Activated CD4-positive, alpha-beta T cell treated with anti-CD3 and anti-CD28 coated beads for 4 hours (primary cell): ENCODE measurements at regions not wholly inside any gene's neighbourhood (a gene's known extent, or its start where the extent isn't known, plus 50 kb on each side); places are given as distances from the start of the nearest gene placed in this dataset.

Experiments
- DNase-seq, 2 donors: peaks; one replicate each; pipeline ENCODE4 v3.0.0-alpha.2; 2020

- no peak for DNase-seq
Observed at GRCh38 chr1:234875328-234875952, 253.2 kb downstream of the TOMM20 start.

GRCh38 chr1:234874291-234875288 lies 254.0 kb downstream of the TOMM20 start:
- no peak for DNase-seq

- no peak for DNase-seq
Observed at GRCh38 chr1:234871710-234872271, 256.8 kb downstream of the TOMM20 start.

GRCh38 chr1:234871039-234871709 lies 257.5 kb downstream of the TOMM20 start:
- DNase-seq: no peak

- no peak for DNase-seq
Observed at GRCh38 chr1:234870020-234870981, 258.3 kb downstream of the TOMM20 start.

GRCh38 chr1:234869182-234870019 lies 259.2 kb downstream of the TOMM20 start:
- DNase-seq: no peak

GRCh38 chr1:234868296-234869147 lies 258.5 kb upstream of the IRF2BP2 start:
- no peak for DNase-seq

- no peak for DNase-seq
Observed at GRCh38 chr1:234866007-234866866, 256.3 kb upstream of the IRF2BP2 start.

GRCh38 chr1:234865171-234866006 lies 255.4 kb upstream of the IRF2BP2 start:
- DNase-seq: no peak

- no peak for DNase-seq
Observed at GRCh38 chr1:234864116-234864515, 254.1 kb upstream of the IRF2BP2 start.

- no peak for DNase-seq
Observed at GRCh38 chr1:234863551-234863971, 253.6 kb upstream of the IRF2BP2 start.

- DNase-seq: no peak
Observed at GRCh38 chr1:234862944-234863515, 253.1 kb upstream of the IRF2BP2 start.

GRCh38 chr1:234862360-234862943 lies 252.5 kb upstream of the IRF2BP2 start:
- DNase-seq: no peak

GRCh38 chr1:234861761-234862160 lies 251.8 kb upstream of the IRF2BP2 start:
- no peak for DNase-seq

GRCh38 chr1:234861024-234861620 lies 251.1 kb upstream of the IRF2BP2 start:
- DNase-seq: no peak

GRCh38 chr1:234858722-234859121 lies 248.7 kb upstream of the IRF2BP2 start:
- no peak for DNase-seq

- DNase-seq: no peak
Observed at GRCh38 chr1:234856845-234857245, 246.9 kb upstream of the IRF2BP2 start.
